GM12878 (cell line): ENCODE measurements at regions not wholly inside any gene's neighbourhood (a gene's known extent, or its start where the extent isn't known, plus 50 kb on each side); places are given as distances from the start of the nearest gene placed in this dataset.

Source experiments
- ATAC-seq: fragments of 200-7000 bp; cut with Tn5 transposase; 3 replicates; pipeline ENCODE4 v1.9.1; 2020; ENCODE audit warnings: mild to moderate bottlenecking, moderate library complexity
- BruUV-seq: library from RNA; stranded (reverse); fragments of 400-500 nt; replicated peaks from 2 replicates; lab custom pipeline; 2021; lab: Mats Ljungman, UMichigan
- CTCF ChIA-PET: fragments of 300-600 bp; sonication (Branson Sonifier 250); formaldehyde crosslinking; extraction: SDS; loops from one replicate; lab custom pipeline; 2021; ENCODE audit warnings: inconsistent platforms; lab: Yijun Ruan, JAX
- POLR2A ChIA-PET: fragments of 350-600 bp; formaldehyde crosslinking; extraction: SDS; loops from one replicate; lab custom pipeline; 2021; ENCODE audit warnings: inconsistent platforms; lab: Charles Lee
- RAD21 ChIA-PET: fragments of 300-600 bp; sonication (Branson Sonifier 250); formaldehyde crosslinking; loops from one replicate; lab custom pipeline; 2023; ENCODE audit warnings: antibody characterized with exemption; ENCODE audit not compliant: unreplicated experiment; lab: Charles Lee
- SMC1A ChIA-PET: fragments of 300-600 bp; sonication (Branson Sonifier 250); formaldehyde crosslinking; loops from one replicate; lab custom pipeline; 2023; ENCODE audit not compliant: unreplicated experiment, uncharacterized antibody; lab: Charles Lee
- DNase-seq: peaks from one replicate; pipeline ENCODE4 v3.0.0-alpha.2; 2011; ENCODE audit warnings: low read depth, low spot score
- FAIRE-seq: peaks from 3 replicates; lab custom pipeline; 2011; peaks lifted over from hg19 to GRCh38; lab: Jason Lieb, UNC
- H2AFZ ChIP-seq: 2 replicates; pipeline ENCODE4 v1.6.0; 2011; ENCODE audit warnings: low read depth, low read length, control low read depth; ENCODE audit not compliant: control insufficient read depth
- H3K27ac ChIP-seq: 2 replicates; pipeline ENCODE4 v1.5.1; 2011; ENCODE audit warnings: control low read depth; ENCODE audit not compliant: control insufficient read depth, insufficient read depth
- H3K27me3 ChIP-seq, 2 experiments: replicated peaks in 1 of 2; 2 replicates each; pipeline versions ENCODE4 v1.6.0 to v1.6.1; 2011; ENCODE audit warnings: low read length in 1 of 2; ENCODE audit not compliant: control insufficient read depth in 2 of 2, insufficient read depth in 2 of 2
- H3K36me3 ChIP-seq, 2 experiments: 2 replicates each; pipeline ENCODE4 v1.5.1; 2011; ENCODE audit warnings: low read length in 1 of 2; ENCODE audit not compliant: control insufficient read depth in 2 of 2, insufficient read depth in 2 of 2
- H3K4me1 ChIP-seq: 2 replicates; pipeline ENCODE4 v1.6.1; 2011; ENCODE audit warnings: mild to moderate bottlenecking, low read length, moderate library complexity, mixed read lengths; ENCODE audit not compliant: control insufficient read depth, insufficient read depth
- H3K4me2 ChIP-seq: 2 replicates; pipeline ENCODE4 v1.6.0; 2011; ENCODE audit warnings: control low read depth; ENCODE audit not compliant: control insufficient read depth, insufficient read depth
- H3K4me3 ChIP-seq: fragments of 200-600 bp; sonication (generic); 2 replicates; pipeline ENCODE4 v1.5.1; 2016
- H3K79me2 ChIP-seq: 2 replicates; pipeline ENCODE4 v1.6.0; 2011; ENCODE audit warnings: low read length; ENCODE audit not compliant: control insufficient read depth, insufficient read depth
- H3K9ac ChIP-seq: 2 replicates; pipeline ENCODE4 v1.8.0; 2011; ENCODE audit warnings: low read length, control low read depth, mixed read lengths; ENCODE audit not compliant: control insufficient read depth, insufficient read depth
- H3K9me3 ChIP-seq: replicated peaks from 3 replicates; pipeline ENCODE4 v1.5.1; 2011; ENCODE audit warnings: mild to moderate bottlenecking, low read length; ENCODE audit not compliant: control insufficient read depth, insufficient read depth
- H4K20me1 ChIP-seq: 2 replicates; pipeline ENCODE4 v1.6.0; 2011; ENCODE audit not compliant: control insufficient read depth, insufficient read depth
- IRF4 ChIP-seq: IDR thresholded peaks from 2 replicates; pipeline ENCODE4 v1.6.1; 2011; ENCODE audit warnings: low read depth, low read length
- NFIC ChIP-seq: IDR thresholded peaks from 2 replicates; pipeline ENCODE4 v1.6.1; 2012; ENCODE audit warnings: low read depth, mild to moderate bottlenecking, inconsistent platforms, low read length, moderate library complexity
- RAD21 ChIP-seq: IDR thresholded peaks from 2 replicates; pipeline ENCODE4 v1.6.1; 2011; ENCODE audit warnings: mild to moderate bottlenecking, low read depth, low read length, moderate library complexity; ENCODE audit not compliant: insufficient read depth
- RAD51 ChIP-seq: fragments of 450-650 bp; IDR thresholded peaks from 2 replicates; pipeline ENCODE4 v1.6.1; 2016; ENCODE audit warnings: moderate library complexity, mild to moderate bottlenecking, inconsistent platforms
- SMC3 ChIP-seq: IDR thresholded peaks from 2 replicates; pipeline ENCODE4 v1.6.1; 2011; ENCODE audit warnings: low read length, improper control_type of control experiment, borderline replicate concordance
- WGBS: methylation state at CpG from one replicate; pipeline ENCODE4 v1.1.6; 2016; ENCODE audit warnings: low lambda C conversion rate; ENCODE audit not compliant: insufficient replicate concordance, insufficient coverage; ENCODE audit errors: missing lambda C conversion rate; 5-methylcytosine and 5-hydroxymethylcytosine counted together
- in situ Hi-C: fragments of 300-500 bp; cut with MboI; formaldehyde crosslinking; loops from 9 replicates; pipeline ENCODE4 v1.14.3; 2018; ENCODE audit warnings: mixed read lengths
- intact Hi-C: fragments of 100-400 bp; cut with micrococcal nuclease; formaldehyde crosslinking; loops from one replicate; pipeline ENCODE4 v1.14.2; 2022; ENCODE audit not compliant: unreplicated experiment
- TF ChIP-seq, protein P1 (sequence below), 3 experiments: IDR thresholded peaks in 2 of 3; conservative IDR thresholded peaks in 1 of 3; 2 replicates each; pipeline ENCODE4 v1.5.1; 2011; ENCODE audit warnings: low read depth in 3 of 3, low read length in 3 of 3, mild to moderate bottlenecking in 3 of 3, control low read depth in 2 of 3, moderate library complexity in 2 of 3, inconsistent platforms in 1 of 3, mixed read lengths in 1 of 3; ENCODE audit not compliant: control insufficient read depth in 2 of 3, insufficient read depth in 1 of 3; ENCODE audit errors: extremely low read depth in 1 of 3

DNA sequence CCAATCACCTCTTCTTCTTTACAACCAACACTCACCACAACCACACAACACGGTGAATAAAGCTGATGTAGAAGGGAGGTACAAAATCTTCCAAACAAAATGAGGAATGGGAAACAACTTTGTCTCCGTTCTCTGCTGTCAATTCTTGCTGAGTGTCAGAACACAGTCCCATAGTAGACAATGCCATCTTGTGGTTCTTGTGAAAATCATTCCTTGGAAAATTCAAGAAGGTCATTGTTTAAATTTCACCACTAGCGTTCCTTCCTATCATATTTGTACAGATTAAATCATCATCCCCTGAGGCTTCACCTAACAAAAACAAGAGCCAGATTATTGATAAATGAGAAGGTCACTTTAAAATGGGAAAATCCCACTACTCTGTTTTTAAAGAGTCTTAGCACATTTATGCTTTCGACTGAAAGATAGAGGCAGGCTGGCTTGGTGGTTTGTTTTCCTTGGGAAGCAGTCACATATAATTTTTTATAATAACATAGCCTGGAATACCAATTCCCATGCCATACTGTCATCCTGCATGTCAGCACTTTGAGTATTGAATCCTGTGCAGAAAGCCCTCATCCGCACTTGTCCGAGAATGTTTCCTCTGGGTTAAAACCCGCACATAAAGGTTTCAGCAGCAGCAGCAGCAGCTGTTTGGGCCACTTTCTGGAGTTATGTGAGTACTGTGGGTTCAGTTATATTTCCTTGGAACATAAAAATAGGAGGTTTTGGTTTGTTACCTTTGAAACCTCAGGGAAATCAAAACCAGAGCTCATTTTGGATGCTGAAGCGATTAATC, 395.0 kb upstream of the SMARCA2 start:
- no peak for ATAC-seq

More for the DNA sequence above, 395.0 kb upstream of the SMARCA2 start:
- CTCF ChIA-PET = interaction anchor here (0.7 to 2.7 kb wide), 9 partner anchors 8 to 319 kb away, joined by 3 to 20 read pairs (median 3); no protein-coding TSS in a partner anchor
- POLR2A ChIA-PET = no interaction called here
- H3K27ac ChIP-seq = no peak overlapping the region
- no peak overlapping the region for H3K4me3 ChIP-seq
- intact Hi-C loops (no loop called here), in situ Hi-C loops (loop anchor here (10.0 kb wide), 1 partner anchor 55 kb away; no protein-coding TSS in a partner anchor)
- TF ChIP-seq NFIC = no peak
- no peak for TF ChIP-seq IRF4
- TF ChIP-seq RAD21 = peak; percentile 55
- TF ChIP-seq SMC3 = peak; percentile 30; the same call in 1 of the 2 replicates
- TF ChIP-seq, protein P1, sequence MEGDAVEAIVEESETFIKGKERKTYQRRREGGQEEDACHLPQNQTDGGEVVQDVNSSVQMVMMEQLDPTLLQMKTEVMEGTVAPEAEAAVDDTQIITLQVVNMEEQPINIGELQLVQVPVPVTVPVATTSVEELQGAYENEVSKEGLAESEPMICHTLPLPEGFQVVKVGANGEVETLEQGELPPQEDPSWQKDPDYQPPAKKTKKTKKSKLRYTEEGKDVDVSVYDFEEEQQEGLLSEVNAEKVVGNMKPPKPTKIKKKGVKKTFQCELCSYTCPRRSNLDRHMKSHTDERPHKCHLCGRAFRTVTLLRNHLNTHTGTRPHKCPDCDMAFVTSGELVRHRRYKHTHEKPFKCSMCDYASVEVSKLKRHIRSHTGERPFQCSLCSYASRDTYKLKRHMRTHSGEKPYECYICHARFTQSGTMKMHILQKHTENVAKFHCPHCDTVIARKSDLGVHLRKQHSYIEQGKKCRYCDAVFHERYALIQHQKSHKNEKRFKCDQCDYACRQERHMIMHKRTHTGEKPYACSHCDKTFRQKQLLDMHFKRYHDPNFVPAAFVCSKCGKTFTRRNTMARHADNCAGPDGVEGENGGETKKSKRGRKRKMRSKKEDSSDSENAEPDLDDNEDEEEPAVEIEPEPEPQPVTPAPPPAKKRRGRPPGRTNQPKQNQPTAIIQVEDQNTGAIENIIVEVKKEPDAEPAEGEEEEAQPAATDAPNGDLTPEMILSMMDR (IDR thresholded peaks at IDR 0.05 in 2 of 3, conservative IDR thresholded peaks at IDR 0.05 in 1 of 3; ENCODE audit: control insufficient read depth in 2 of 3, extremely low read depth in 1 of 3, insufficient read depth in 1 of 3, low read depth in 3 of 3, low read length in 3 of 3) = peak in 1 of 3 experiments; percentile 43; a peak in 2 of 6 replicates
- TF ChIP-seq RAD51 = no peak
- no peak overlapping the region for H3K9ac ChIP-seq
- H3K4me2 ChIP-seq = no peak overlapping the region
- RAD21 ChIA-PET = interaction anchor here (1.1 to 1.9 kb wide), 3 partner anchors 159 to 262 kb away, joined by 3 to 4 read pairs (median 3); no protein-coding TSS in a partner anchor
- FAIRE-seq = no peak
- BruUV-seq = no TSS peak
- H4K20me1 ChIP-seq = no peaks in the 10 kb centered on the region
- no peaks in the 10 kb centered on the region for H3K79me2 ChIP-seq
- H3K4me1 ChIP-seq = no peaks in the 10 kb centered on the region
- DNase-seq = no peak
- H2AFZ ChIP-seq = no peak overlapping the region
- SMC1A ChIA-PET = interaction anchor here (0.7 to 1.2 kb wide), 6 partner anchors 113 to 218 kb away, joined by 3 to 5 read pairs (median 3); no protein-coding TSS in a partner anchor
- no peaks in the 10 kb centered on the region for H3K27me3 ChIP-seq
- 36% methylated on average over 8 of the region's 8 CpGs for WGBS
- H3K9me3 ChIP-seq = no peaks in the 10 kb centered on the region; the same call in 2 of the 3 replicates
- H3K36me3 ChIP-seq = no peaks in the 10 kb centered on the region
